ENCODE measurements at regions not wholly inside any gene's neighbourhood (a gene's known extent, or its start where the extent isn't known, plus 50 kb on each side); places are given as distances from the start of the nearest gene placed in this dataset.

DNA sequence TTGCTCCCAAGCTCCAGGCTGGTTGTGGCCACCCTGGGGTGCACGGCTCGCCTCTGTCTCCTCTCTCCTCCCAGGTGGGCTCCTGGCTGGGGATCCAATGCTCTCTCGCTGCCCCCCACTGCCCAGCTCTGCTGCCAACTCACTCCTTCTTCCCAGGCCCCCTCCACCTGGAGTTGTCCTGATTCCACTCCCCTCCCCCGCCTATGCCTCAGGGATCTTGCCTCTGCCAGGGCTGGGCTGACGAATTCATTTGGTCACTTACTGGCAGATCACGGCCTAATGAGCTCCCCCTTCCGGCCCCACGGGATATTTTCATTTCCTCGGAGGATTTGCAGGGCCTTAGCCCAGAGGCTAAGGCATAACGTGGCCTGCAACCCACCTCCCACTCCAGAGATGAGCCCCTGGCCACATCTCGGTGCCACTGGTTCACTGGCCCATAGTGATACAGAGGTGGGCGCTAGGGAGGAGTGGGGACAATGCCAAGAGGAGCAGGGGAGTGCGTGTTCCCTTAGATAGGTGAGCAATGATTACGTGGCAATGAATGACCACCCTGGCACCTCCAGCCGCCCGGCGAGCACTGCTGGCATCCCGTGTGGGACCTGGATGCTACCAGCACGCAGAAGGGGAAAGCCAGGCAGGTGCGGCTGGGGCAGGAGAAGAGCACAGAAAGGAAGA, 344.6 kb upstream of the SHH start:
- TF ChIP-seq, protein P1, sequence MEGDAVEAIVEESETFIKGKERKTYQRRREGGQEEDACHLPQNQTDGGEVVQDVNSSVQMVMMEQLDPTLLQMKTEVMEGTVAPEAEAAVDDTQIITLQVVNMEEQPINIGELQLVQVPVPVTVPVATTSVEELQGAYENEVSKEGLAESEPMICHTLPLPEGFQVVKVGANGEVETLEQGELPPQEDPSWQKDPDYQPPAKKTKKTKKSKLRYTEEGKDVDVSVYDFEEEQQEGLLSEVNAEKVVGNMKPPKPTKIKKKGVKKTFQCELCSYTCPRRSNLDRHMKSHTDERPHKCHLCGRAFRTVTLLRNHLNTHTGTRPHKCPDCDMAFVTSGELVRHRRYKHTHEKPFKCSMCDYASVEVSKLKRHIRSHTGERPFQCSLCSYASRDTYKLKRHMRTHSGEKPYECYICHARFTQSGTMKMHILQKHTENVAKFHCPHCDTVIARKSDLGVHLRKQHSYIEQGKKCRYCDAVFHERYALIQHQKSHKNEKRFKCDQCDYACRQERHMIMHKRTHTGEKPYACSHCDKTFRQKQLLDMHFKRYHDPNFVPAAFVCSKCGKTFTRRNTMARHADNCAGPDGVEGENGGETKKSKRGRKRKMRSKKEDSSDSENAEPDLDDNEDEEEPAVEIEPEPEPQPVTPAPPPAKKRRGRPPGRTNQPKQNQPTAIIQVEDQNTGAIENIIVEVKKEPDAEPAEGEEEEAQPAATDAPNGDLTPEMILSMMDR (IDR thresholded peaks at IDR 0.05; ENCODE audit: poor library complexity) = peak; percentile 37
- TF ChIP-seq EZH2 (IDR thresholded peaks at IDR 0.05; ENCODE audit: borderline replicate concordance) = no peak

Measured in hepatocyte (in vitro differentiated cells).